Fibroblast of skin of right biceps (primary cell): ENCODE measurements at regions not wholly inside any gene's neighbourhood (a gene's known extent, or its start where the extent isn't known, plus 50 kb on each side); places are given as distances from the start of the nearest gene placed in this dataset.

Experiments
- DNase-seq: peaks from one replicate; pipeline ENCODE4 v3.0.0-alpha.2; 2013

DNA sequence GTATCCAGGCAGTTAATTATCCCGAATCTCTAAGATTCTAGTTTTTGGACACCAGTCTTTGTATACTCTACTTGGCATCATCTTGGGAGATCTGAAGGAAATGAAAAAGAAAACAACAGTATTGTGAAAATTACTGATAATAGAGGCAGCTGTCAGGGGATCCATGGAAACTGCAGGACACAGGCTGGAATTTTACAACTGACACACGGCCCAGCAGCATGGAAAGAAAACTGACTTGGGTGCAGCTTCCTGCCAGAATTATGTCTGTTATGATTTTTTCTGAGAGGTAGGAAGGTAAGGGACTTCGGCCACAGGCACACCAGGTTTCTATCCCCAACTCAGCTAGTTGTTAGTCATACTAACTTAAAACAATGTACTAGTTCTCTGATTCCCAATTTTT, 57.7 kb upstream of the ERBB4 start:
- DNase-seq = no peak

DNA sequence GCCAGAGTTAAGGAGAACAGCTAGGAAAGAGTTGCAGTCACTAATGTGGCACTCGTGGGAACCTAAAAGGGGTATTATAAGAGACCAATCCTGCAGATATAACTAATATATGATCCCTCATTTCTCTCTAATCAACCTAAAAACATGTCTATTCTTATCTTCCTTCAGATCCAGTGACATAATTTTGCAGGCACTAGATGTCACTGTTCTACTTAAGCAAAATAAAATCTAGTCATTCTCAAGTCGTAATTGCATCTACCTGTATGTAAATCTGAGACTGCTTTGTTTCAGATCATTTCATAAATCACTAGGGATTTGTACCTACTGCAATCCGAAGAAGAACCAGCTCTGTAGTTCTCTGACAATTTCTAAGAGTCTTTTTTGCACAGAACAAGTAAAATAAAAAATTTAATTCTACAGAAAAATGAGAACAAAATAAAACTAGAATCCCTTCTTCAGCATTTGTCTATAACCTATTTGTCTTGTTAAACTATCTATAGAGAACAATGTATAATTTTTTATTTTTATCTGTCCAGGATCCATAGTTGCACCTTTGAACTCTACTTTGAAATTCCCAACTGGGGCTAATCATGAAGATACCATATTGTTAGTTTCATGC, 56.5 kb upstream of the ERBB4 start:
- peak; percentile 4 for DNase-seq

DNA sequence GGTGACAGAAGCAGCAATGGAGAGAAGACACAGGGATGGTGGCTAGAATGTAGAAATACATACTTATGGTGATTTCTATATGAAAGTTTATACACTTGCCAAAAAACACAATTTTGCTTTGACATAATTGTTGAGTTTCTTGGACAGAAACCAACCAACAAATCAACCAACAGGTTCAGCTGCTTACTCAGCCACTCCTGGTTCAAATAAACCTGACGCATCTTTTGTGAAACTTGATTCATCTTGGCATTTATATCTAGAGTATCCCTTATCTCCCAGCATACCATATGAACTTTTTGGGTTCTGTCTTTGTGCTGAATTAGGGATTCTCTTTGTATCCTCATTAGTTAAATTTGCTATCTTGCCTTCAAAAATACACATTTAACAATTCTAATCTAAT, 54.1 kb upstream of the ERBB4 start:
- DNase-seq = no peak
